IPS-NIHi11 (cell line): ENCODE measurements at regions not wholly inside any gene's neighbourhood (a gene's known extent, or its start where the extent isn't known, plus 50 kb on each side); places are given as distances from the start of the nearest gene placed in this dataset.

ENCODE experiments used
- DNase-seq: peaks from one replicate; pipeline ENCODE4 v3.0.0; 2012; ENCODE audit warnings: mixed read lengths, low spot score

GRCh38 chr16:74232806-74233465 is 63.7 kb upstream of the PSMD7 start:
- no peak for DNase-seq

GRCh38 chr16:74230126-74230525 is 66.5 kb upstream of the PSMD7 start:
- no peak for DNase-seq

GRCh38 chr16:74226338-74226954 is 70.2 kb upstream of the PSMD7 start:
- DNase-seq, result no peak

- no peak for DNase-seq
These were observed 71.6 kb upstream of the PSMD7 start for GRCh38 chr16:74224828-74225612.

- DNase-seq, result no peak
These were observed 74.8 kb upstream of the PSMD7 start for GRCh38 chr16:74221828-74222227.

- no peak for DNase-seq
These were observed 76.9 kb upstream of the PSMD7 start for GRCh38 chr16:74219706-74220105.

- no peak for DNase-seq
These were observed 77.7 kb upstream of the PSMD7 start for GRCh38 chr16:74218871-74219270.

- no peak for DNase-seq
These were observed 80.3 kb upstream of the PSMD7 start for GRCh38 chr16:74216319-74216718.

GRCh38 chr16:74215249-74215648 is 81.4 kb upstream of the PSMD7 start:
- DNase-seq, result no peak

- no peak for DNase-seq
These were observed 83.2 kb upstream of the PSMD7 start for GRCh38 chr16:74213372-74213771.

GRCh38 chr16:74210245-74210644 is 86.4 kb upstream of the PSMD7 start:
- DNase-seq, result no peak

- DNase-seq, result no peak
These were observed 94.6 kb upstream of the PSMD7 start for GRCh38 chr16:74202009-74202408.

- DNase-seq, result no peak
These were observed 95.0 kb upstream of the PSMD7 start for GRCh38 chr16:74201576-74201975.

GRCh38 chr16:74200921-74201320 is 95.7 kb upstream of the PSMD7 start:
- no peak for DNase-seq

- no peak for DNase-seq
These were observed 96.8 kb upstream of the PSMD7 start for GRCh38 chr16:74199842-74200124.

GRCh38 chr16:74199066-74199841 is 97.4 kb upstream of the PSMD7 start:
- DNase-seq, result no peak

GRCh38 chr16:74192281-74192797 is 104.3 kb upstream of the PSMD7 start:
- no peak for DNase-seq

- no peak for DNase-seq
These were observed 106.3 kb upstream of the PSMD7 start for GRCh38 chr16:74190292-74190691.

- DNase-seq, result no peak
These were observed 107.8 kb upstream of the PSMD7 start for GRCh38 chr16:74188856-74189255.

- DNase-seq, result no peak
These were observed 110.0 kb upstream of the PSMD7 start for GRCh38 chr16:74186561-74186971.

GRCh38 chr16:74184839-74185238 is 111.8 kb upstream of the PSMD7 start:
- no peak for DNase-seq

GRCh38 chr16:74183601-74184360 is 112.8 kb upstream of the PSMD7 start:
- DNase-seq, result no peak
